ENCODE measurements at regions not wholly inside any gene's neighbourhood (a gene's known extent, or its start where the extent isn't known, plus 50 kb on each side); places are given as distances from the start of the nearest gene placed in this dataset.

DNA sequence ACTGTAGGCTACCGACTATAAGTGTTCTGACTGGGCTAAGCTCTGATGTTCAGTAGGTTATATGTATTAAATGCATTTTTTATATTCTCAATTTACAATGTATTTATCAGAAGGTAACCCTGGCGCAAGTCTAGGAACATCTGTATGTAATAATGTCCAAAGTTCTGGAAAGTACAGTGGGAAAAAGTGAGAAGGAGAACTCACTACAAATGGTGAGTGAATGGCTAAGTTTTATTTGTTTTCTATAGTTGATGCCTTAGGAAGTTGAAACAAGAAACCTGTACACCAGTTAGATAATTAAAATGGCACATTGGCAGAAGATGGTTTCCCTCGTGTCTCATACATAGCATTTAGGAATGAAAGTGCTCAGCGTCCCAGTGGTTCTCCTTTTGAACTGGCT lies 333.4 kb upstream of the THRB start:
- TF ChIP-seq, protein P1, sequence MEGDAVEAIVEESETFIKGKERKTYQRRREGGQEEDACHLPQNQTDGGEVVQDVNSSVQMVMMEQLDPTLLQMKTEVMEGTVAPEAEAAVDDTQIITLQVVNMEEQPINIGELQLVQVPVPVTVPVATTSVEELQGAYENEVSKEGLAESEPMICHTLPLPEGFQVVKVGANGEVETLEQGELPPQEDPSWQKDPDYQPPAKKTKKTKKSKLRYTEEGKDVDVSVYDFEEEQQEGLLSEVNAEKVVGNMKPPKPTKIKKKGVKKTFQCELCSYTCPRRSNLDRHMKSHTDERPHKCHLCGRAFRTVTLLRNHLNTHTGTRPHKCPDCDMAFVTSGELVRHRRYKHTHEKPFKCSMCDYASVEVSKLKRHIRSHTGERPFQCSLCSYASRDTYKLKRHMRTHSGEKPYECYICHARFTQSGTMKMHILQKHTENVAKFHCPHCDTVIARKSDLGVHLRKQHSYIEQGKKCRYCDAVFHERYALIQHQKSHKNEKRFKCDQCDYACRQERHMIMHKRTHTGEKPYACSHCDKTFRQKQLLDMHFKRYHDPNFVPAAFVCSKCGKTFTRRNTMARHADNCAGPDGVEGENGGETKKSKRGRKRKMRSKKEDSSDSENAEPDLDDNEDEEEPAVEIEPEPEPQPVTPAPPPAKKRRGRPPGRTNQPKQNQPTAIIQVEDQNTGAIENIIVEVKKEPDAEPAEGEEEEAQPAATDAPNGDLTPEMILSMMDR (IDR thresholded peaks at IDR 0.05; ENCODE audit: insufficient read depth, low read length), result no peak
- TF ChIP-seq GABPA (IDR thresholded peaks at IDR 0.05; ENCODE audit: low read depth) (no peak), POLR2AphosphoS5 (IDR thresholded peaks at IDR 0.05; ENCODE audit: low read depth) (no peak), REST (IDR thresholded peaks at IDR 0.05; ENCODE audit: insufficient replicate concordance, low read depth) (no peak), SPI1 (IDR thresholded peaks at IDR 0.05; ENCODE audit: borderline replicate concordance, low read depth) (no peak)
- Histone ChIP-seq H3K27ac (replicated peaks) (no peak overlapping the region), H3K4me3 (replicated peaks; ENCODE audit: insufficient read depth, low read length) (no peak overlapping the region), H3K27me3 (ENCODE audit: insufficient read depth, poor library complexity, severe bottlenecking) (peaks cover 16% of the 10 kb centered on the region)
- no peak for DNase-seq (ENCODE audit: low read depth in 1 of 2, low spot score in 1 of 2)

- peaks cover 16% of the 10 kb centered on the region for H3K27me3 ChIP-seq (ENCODE audit: insufficient read depth, poor library complexity, severe bottlenecking)
- H3K4me3 ChIP-seq (replicated peaks; ENCODE audit: insufficient read depth, low read length), result no peak overlapping the region
Observed at GRCh38 chr3:24828551-24828950, 333.9 kb upstream of the THRB start.

DNA sequence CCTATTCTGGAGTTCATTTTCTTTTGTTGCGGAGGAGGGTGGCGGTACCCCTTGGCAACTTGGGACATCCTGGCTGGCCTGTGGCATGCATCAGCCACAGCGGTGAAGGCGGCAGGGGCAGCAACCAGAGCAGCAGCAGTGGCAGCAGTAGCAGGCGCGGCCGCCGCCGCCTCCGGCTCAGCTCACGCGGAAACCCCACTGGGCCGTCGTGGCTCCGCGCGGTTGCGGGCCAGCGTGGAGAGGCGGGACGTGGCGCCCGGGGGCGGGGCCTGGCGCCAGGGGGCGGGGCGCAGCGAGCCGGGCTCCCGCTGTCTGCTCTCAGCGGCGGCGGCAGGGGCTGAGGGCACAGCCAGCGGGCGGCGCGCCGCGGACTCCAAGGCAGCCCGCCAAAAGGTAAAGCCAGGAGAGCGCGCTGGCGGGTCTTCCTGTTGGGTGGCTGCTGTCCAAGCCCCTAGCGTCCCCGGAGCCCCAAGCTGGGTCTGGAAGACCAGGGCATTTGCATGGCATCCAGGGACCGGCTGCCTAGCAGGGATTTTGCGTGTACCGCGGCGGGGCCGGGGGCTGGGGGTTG lies 334.4 kb upstream of the THRB start:
- H3K27me3 ChIP-seq (ENCODE audit: insufficient read depth, poor library complexity, severe bottlenecking), result peaks cover 16% of the 10 kb centered on the region
- no peak overlapping the region for H3K27ac ChIP-seq (replicated peaks)
- DNase-seq (ENCODE audit: low read depth in 1 of 2, low spot score in 1 of 2), result no peak
- TF ChIP-seq REST (IDR thresholded peaks at IDR 0.05; ENCODE audit: insufficient replicate concordance, low read depth) (no peak), POLR2AphosphoS5 (IDR thresholded peaks at IDR 0.05; ENCODE audit: low read depth) (no peak), GABPA (IDR thresholded peaks at IDR 0.05; ENCODE audit: low read depth) (no peak), SPI1 (IDR thresholded peaks at IDR 0.05; ENCODE audit: borderline replicate concordance, low read depth) (no peak)
- TF ChIP-seq, protein P1 (IDR thresholded peaks at IDR 0.05; ENCODE audit: insufficient read depth, low read length), result no peak
- H3K4me3 ChIP-seq (replicated peaks; ENCODE audit: insufficient read depth, low read length), result no peak overlapping the region

More at GRCh38 chr3:24828551-24828950, 333.9 kb upstream of the THRB start:
- no peak overlapping the region for H3K27ac ChIP-seq (replicated peaks)
- DNase-seq (ENCODE audit: low read depth in 1 of 2, low spot score in 1 of 2), result no peak
- TF ChIP-seq REST (IDR thresholded peaks at IDR 0.05; ENCODE audit: insufficient replicate concordance, low read depth) (no peak), GABPA (IDR thresholded peaks at IDR 0.05; ENCODE audit: low read depth) (no peak), POLR2AphosphoS5 (IDR thresholded peaks at IDR 0.05; ENCODE audit: low read depth) (no peak), SPI1 (IDR thresholded peaks at IDR 0.05; ENCODE audit: borderline replicate concordance, low read depth) (no peak)
- TF ChIP-seq, protein P1 (IDR thresholded peaks at IDR 0.05; ENCODE audit: insufficient read depth, low read length), result no peak
